ENCODE measurements at regions not wholly inside any gene's neighbourhood (a gene's known extent, or its start where the extent isn't known, plus 50 kb on each side); places are given as distances from the start of the nearest gene placed in this dataset.
A peak's percentile ranks its signal among the peaks of the same experiment; 100 is the strongest.

DNA sequence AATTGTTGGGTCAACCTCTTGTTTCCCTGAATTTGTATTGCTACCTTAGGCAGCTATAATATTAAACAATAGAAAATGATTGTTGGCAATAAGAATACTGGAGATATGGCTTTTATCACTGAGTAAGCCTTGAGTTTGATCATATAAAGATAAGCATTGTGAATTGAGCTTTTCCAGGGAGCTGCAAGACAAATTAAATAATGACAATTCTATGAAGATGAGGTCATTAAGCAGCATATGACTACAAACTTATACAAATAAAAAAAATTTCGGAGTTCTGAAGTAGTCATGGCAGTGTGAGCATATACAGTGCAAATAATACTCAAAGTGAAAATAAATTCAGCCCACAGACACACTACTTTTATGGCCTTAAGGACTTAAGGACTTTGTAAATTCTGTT lies 161.1 kb upstream of the ANO5 start:
- TF ChIP-seq, protein P1, sequence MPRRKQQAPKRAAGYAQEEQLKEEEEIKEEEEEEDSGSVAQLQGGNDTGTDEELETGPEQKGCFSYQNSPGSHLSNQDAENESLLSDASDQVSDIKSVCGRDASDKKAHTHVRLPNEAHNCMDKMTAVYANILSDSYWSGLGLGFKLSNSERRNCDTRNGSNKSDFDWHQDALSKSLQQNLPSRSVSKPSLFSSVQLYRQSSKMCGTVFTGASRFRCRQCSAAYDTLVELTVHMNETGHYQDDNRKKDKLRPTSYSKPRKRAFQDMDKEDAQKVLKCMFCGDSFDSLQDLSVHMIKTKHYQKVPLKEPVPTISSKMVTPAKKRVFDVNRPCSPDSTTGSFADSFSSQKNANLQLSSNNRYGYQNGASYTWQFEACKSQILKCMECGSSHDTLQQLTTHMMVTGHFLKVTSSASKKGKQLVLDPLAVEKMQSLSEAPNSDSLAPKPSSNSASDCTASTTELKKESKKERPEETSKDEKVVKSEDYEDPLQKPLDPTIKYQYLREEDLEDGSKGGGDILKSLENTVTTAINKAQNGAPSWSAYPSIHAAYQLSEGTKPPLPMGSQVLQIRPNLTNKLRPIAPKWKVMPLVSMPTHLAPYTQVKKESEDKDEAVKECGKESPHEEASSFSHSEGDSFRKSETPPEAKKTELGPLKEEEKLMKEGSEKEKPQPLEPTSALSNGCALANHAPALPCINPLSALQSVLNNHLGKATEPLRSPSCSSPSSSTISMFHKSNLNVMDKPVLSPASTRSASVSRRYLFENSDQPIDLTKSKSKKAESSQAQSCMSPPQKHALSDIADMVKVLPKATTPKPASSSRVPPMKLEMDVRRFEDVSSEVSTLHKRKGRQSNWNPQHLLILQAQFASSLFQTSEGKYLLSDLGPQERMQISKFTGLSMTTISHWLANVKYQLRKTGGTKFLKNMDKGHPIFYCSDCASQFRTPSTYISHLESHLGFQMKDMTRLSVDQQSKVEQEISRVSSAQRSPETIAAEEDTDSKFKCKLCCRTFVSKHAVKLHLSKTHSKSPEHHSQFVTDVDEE (CRISPR knock-in tag; IDR thresholded peaks at IDR 0.05): no peak
- TF ChIP-seq, protein P2, sequence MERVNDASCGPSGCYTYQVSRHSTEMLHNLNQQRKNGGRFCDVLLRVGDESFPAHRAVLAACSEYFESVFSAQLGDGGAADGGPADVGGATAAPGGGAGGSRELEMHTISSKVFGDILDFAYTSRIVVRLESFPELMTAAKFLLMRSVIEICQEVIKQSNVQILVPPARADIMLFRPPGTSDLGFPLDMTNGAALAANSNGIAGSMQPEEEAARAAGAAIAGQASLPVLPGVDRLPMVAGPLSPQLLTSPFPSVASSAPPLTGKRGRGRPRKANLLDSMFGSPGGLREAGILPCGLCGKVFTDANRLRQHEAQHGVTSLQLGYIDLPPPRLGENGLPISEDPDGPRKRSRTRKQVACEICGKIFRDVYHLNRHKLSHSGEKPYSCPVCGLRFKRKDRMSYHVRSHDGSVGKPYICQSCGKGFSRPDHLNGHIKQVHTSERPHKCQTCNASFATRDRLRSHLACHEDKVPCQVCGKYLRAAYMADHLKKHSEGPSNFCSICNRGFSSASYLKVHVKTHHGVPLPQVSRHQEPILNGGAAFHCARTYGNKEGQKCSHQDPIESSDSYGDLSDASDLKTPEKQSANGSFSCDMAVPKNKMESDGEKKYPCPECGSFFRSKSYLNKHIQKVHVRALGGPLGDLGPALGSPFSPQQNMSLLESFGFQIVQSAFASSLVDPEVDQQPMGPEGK (CRISPR knock-in tag; IDR thresholded peaks at IDR 0.05; ENCODE audit: borderline replicate concordance): 0 out of 2 replicates have a peak, but pooled peaks have one; percentile 14
- TF ChIP-seq OSR1 (CRISPR knock-in tag; IDR thresholded peaks at IDR 0.05) (no peak), ZFP3 (CRISPR knock-in tag; IDR thresholded peaks at IDR 0.05) (no peak), ZNF8 (CRISPR knock-in tag; IDR thresholded peaks at IDR 0.05) (no peak), TOX (CRISPR knock-in tag; IDR thresholded peaks at IDR 0.05; ENCODE audit: borderline replicate concordance) (no peak), ZNF70 (CRISPR knock-in tag; IDR thresholded peaks at IDR 0.05) (no peak), GLIS3 (CRISPR knock-in tag; IDR thresholded peaks at IDR 0.05) (peak; percentile 48; the same call in 1 of the 2 replicates), ESRRG (CRISPR knock-in tag; IDR thresholded peaks at IDR 0.05) (no peak), CSDC2 (CRISPR knock-in tag; IDR thresholded peaks at IDR 0.05) (no peak), TCF4 (CRISPR knock-in tag; IDR thresholded peaks at IDR 0.05; ENCODE audit: borderline replicate concordance) (no peak; the same call in 1 of the 2 replicates), RARB (CRISPR knock-in tag; IDR thresholded peaks at IDR 0.05) (no peak)
- TF ChIP-seq, protein P3, sequence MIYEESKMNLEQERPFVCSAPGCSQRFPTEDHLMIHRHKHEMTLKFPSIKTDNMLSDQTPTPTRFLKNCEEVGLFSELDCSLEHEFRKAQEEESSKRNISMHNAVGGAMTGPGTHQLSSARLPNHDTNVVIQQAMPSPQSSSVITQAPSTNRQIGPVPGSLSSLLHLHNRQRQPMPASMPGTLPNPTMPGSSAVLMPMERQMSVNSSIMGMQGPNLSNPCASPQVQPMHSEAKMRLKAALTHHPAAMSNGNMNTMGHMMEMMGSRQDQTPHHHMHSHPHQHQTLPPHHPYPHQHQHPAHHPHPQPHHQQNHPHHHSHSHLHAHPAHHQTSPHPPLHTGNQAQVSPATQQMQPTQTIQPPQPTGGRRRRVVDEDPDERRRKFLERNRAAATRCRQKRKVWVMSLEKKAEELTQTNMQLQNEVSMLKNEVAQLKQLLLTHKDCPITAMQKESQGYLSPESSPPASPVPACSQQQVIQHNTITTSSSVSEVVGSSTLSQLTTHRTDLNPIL (CRISPR knock-in tag; IDR thresholded peaks at IDR 0.05; ENCODE audit: low read depth): peak; percentile 87; the same call in 1 of the 2 replicates
- TF ChIP-seq, protein P4, sequence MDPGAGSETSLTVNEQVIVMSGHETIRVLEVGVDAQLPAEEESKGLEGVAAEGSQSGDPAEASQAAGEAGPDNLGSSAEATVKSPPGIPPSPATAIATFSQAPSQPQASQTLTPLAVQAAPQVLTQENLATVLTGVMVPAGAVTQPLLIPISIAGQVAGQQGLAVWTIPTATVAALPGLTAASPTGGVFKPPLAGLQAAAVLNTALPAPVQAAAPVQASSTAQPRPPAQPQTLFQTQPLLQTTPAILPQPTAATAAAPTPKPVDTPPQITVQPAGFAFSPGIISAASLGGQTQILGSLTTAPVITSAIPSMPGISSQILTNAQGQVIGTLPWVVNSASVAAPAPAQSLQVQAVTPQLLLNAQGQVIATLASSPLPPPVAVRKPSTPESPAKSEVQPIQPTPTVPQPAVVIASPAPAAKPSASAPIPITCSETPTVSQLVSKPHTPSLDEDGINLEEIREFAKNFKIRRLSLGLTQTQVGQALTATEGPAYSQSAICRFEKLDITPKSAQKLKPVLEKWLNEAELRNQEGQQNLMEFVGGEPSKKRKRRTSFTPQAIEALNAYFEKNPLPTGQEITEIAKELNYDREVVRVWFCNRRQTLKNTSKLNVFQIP (CRISPR knock-in tag; IDR thresholded peaks at IDR 0.05; ENCODE audit: borderline replicate concordance, low read depth): no peak; the same call in 1 of the 2 replicates
